ENCODE measurements at regions not wholly inside any gene's neighbourhood (a gene's known extent, or its start where the extent isn't known, plus 50 kb on each side); places are given as distances from the start of the nearest gene placed in this dataset.

- TF ChIP-seq, protein P1, sequence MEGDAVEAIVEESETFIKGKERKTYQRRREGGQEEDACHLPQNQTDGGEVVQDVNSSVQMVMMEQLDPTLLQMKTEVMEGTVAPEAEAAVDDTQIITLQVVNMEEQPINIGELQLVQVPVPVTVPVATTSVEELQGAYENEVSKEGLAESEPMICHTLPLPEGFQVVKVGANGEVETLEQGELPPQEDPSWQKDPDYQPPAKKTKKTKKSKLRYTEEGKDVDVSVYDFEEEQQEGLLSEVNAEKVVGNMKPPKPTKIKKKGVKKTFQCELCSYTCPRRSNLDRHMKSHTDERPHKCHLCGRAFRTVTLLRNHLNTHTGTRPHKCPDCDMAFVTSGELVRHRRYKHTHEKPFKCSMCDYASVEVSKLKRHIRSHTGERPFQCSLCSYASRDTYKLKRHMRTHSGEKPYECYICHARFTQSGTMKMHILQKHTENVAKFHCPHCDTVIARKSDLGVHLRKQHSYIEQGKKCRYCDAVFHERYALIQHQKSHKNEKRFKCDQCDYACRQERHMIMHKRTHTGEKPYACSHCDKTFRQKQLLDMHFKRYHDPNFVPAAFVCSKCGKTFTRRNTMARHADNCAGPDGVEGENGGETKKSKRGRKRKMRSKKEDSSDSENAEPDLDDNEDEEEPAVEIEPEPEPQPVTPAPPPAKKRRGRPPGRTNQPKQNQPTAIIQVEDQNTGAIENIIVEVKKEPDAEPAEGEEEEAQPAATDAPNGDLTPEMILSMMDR (conservative IDR thresholded peaks at IDR 0.05), result no peak
- H3K27ac ChIP-seq, result no peak overlapping the region
Measured at GRCh38 chr5:130251931-130252330, 347.7 kb downstream of the CHSY3 start.

GRCh38 chr5:130243641-130244040, 339.4 kb downstream of the CHSY3 start:
- H3K27ac ChIP-seq, result no peak overlapping the region
- TF ChIP-seq, protein P1 (conservative IDR thresholded peaks at IDR 0.05), result no peak

DNA sequence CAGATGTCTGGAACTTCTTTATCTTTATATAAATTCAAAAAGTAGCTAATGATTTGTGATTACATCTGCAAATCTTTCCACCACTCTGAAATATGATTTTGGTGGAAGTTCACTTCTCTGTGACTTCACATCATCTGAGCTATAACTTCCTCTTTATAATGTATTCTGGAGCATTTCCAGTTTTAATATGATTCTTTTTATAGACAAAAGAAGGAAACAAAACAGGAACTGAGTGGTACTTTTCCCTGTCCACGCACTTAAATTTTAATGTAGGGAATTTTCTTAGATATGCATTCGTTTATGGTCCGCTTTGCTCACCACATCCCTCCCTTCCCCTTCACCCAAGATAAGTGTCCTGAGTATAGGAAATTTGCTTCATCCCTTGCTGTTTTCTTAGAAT, 333.5 kb downstream of the CHSY3 start:
- no peak overlapping the region for H3K27ac ChIP-seq
- TF ChIP-seq, protein P1 (conservative IDR thresholded peaks at IDR 0.05), result no peak

All from VCaP (cell line).